ENCODE measurements at regions not wholly inside any gene's neighbourhood (a gene's known extent, or its start where the extent isn't known, plus 50 kb on each side); places are given as distances from the start of the nearest gene placed in this dataset.

- Histone ChIP-seq H3K27ac (replicated peaks) (no peak overlapping the region), H3K4me3 (replicated peaks; ENCODE audit: insufficient read depth, low read length) (no peak overlapping the region), H3K27me3 (ENCODE audit: insufficient read depth, poor library complexity, severe bottlenecking) (no peaks in the 10 kb centered on the region)
- no peak for DNase-seq (ENCODE audit: low read depth in 1 of 2, low spot score in 1 of 2)
- no peak for TF ChIP-seq SPI1 (IDR thresholded peaks at IDR 0.05; ENCODE audit: borderline replicate concordance, low read depth)
- TF ChIP-seq, protein P1, sequence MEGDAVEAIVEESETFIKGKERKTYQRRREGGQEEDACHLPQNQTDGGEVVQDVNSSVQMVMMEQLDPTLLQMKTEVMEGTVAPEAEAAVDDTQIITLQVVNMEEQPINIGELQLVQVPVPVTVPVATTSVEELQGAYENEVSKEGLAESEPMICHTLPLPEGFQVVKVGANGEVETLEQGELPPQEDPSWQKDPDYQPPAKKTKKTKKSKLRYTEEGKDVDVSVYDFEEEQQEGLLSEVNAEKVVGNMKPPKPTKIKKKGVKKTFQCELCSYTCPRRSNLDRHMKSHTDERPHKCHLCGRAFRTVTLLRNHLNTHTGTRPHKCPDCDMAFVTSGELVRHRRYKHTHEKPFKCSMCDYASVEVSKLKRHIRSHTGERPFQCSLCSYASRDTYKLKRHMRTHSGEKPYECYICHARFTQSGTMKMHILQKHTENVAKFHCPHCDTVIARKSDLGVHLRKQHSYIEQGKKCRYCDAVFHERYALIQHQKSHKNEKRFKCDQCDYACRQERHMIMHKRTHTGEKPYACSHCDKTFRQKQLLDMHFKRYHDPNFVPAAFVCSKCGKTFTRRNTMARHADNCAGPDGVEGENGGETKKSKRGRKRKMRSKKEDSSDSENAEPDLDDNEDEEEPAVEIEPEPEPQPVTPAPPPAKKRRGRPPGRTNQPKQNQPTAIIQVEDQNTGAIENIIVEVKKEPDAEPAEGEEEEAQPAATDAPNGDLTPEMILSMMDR (IDR thresholded peaks at IDR 0.05; ENCODE audit: insufficient read depth, low read length): no peak
- no peak for TF ChIP-seq POLR2AphosphoS5 (IDR thresholded peaks at IDR 0.05; ENCODE audit: low read depth)
- TF ChIP-seq GABPA (IDR thresholded peaks at IDR 0.05; ENCODE audit: low read depth): no peak
- TF ChIP-seq, protein P2, sequence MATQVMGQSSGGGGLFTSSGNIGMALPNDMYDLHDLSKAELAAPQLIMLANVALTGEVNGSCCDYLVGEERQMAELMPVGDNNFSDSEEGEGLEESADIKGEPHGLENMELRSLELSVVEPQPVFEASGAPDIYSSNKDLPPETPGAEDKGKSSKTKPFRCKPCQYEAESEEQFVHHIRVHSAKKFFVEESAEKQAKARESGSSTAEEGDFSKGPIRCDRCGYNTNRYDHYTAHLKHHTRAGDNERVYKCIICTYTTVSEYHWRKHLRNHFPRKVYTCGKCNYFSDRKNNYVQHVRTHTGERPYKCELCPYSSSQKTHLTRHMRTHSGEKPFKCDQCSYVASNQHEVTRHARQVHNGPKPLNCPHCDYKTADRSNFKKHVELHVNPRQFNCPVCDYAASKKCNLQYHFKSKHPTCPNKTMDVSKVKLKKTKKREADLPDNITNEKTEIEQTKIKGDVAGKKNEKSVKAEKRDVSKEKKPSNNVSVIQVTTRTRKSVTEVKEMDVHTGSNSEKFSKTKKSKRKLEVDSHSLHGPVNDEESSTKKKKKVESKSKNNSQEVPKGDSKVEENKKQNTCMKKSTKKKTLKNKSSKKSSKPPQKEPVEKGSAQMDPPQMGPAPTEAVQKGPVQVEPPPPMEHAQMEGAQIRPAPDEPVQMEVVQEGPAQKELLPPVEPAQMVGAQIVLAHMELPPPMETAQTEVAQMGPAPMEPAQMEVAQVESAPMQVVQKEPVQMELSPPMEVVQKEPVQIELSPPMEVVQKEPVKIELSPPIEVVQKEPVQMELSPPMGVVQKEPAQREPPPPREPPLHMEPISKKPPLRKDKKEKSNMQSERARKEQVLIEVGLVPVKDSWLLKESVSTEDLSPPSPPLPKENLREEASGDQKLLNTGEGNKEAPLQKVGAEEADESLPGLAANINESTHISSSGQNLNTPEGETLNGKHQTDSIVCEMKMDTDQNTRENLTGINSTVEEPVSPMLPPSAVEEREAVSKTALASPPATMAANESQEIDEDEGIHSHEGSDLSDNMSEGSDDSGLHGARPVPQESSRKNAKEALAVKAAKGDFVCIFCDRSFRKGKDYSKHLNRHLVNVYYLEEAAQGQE (IDR thresholded peaks at IDR 0.05; ENCODE audit: insufficient replicate concordance, low read depth): no peak
Measured at GRCh38 chr6:14467591-14467990, 350.0 kb downstream of the CD83 start.

GRCh38 chr6:14468647-14469321 is 351.2 kb downstream of the CD83 start:
- TF ChIP-seq, protein P1 (IDR thresholded peaks at IDR 0.05; ENCODE audit: insufficient read depth, low read length): no peak
- TF ChIP-seq, protein P2 (IDR thresholded peaks at IDR 0.05; ENCODE audit: insufficient replicate concordance, low read depth): no peak
- TF ChIP-seq SPI1 (IDR thresholded peaks at IDR 0.05; ENCODE audit: borderline replicate concordance, low read depth) (no peak), GABPA (IDR thresholded peaks at IDR 0.05; ENCODE audit: low read depth) (no peak), POLR2AphosphoS5 (IDR thresholded peaks at IDR 0.05; ENCODE audit: low read depth) (no peak)
- H3K27me3 ChIP-seq (ENCODE audit: insufficient read depth, poor library complexity, severe bottlenecking): no peaks in the 10 kb centered on the region
- H3K4me3 ChIP-seq (replicated peaks; ENCODE audit: insufficient read depth, low read length): no peak overlapping the region
- no peak overlapping the region for H3K27ac ChIP-seq (replicated peaks)
- DNase-seq (ENCODE audit: low read depth in 1 of 2, low spot score in 1 of 2): no peak

GRCh38 chr6:14470101-14470500 is 352.5 kb downstream of the CD83 start:
- Histone ChIP-seq H3K4me3 (replicated peaks; ENCODE audit: insufficient read depth, low read length) (no peak overlapping the region), H3K27ac (replicated peaks) (no peak overlapping the region), H3K27me3 (ENCODE audit: insufficient read depth, poor library complexity, severe bottlenecking) (no peaks in the 10 kb centered on the region)
- DNase-seq (ENCODE audit: low read depth in 1 of 2, low spot score in 1 of 2): no peak
- TF ChIP-seq GABPA (IDR thresholded peaks at IDR 0.05; ENCODE audit: low read depth) (no peak), POLR2AphosphoS5 (IDR thresholded peaks at IDR 0.05; ENCODE audit: low read depth) (no peak), SPI1 (IDR thresholded peaks at IDR 0.05; ENCODE audit: borderline replicate concordance, low read depth) (no peak)
- TF ChIP-seq, protein P1 (IDR thresholded peaks at IDR 0.05; ENCODE audit: insufficient read depth, low read length): no peak
- TF ChIP-seq, protein P2 (IDR thresholded peaks at IDR 0.05; ENCODE audit: insufficient replicate concordance, low read depth): no peak

Data from HL-60 (cell line).